H1 (cell line): ENCODE measurements at regions not wholly inside any gene's neighbourhood (a gene's known extent, or its start where the extent isn't known, plus 50 kb on each side); places are given as distances from the start of the nearest gene placed in this dataset.

Source experiments
- CTCF ChIA-PET: fragments of 300-600 bp; sonication (Branson Sonifier 250); formaldehyde crosslinking; loops from one replicate; lab custom pipeline; 2021; ENCODE audit not compliant: partially characterized antibody; lab: Charles Lee
- POLR2A ChIA-PET: fragments of 300-600 bp; sonication (Branson Sonifier 250); formaldehyde crosslinking; loops from one replicate; lab custom pipeline; 2021; ENCODE audit warnings: inconsistent platforms; ENCODE audit not compliant: partially characterized antibody; lab: Charles Lee
- DNase-seq, 2 experiments: peaks; one replicate each; pipeline versions ENCODE4 v3.0.0 to v3.0.0-alpha.2; 2010 to 2022; ENCODE audit warnings: low spot score in 2 of 2, low read depth in 1 of 2, mixed read lengths in 1 of 2
- FAIRE-seq: peaks from 2 replicates; lab custom pipeline; 2011; peaks lifted over from hg19 to GRCh38; lab: Jason Lieb, UNC
- H2AFZ ChIP-seq: 2 replicates; pipeline ENCODE4 v1.8.1; 2012; ENCODE audit warnings: low read length, inconsistent platforms
- H2AK5ac ChIP-seq: 2 replicates; pipeline ENCODE4 v1.6.1; 2013; ENCODE audit warnings: low read depth, low read length
- H2BK120ac ChIP-seq: replicated peaks from 2 replicates; pipeline ENCODE3; 2013; ENCODE audit warnings: low read depth, low read length, inconsistent platforms
- H2BK12ac ChIP-seq: 2 replicates; pipeline ENCODE4 v1.6.1; 2013; ENCODE audit warnings: low read depth, low read length
- H2BK15ac ChIP-seq: 2 replicates; pipeline ENCODE4 v1.6.1; 2013; ENCODE audit warnings: low read length
- H2BK20ac ChIP-seq: 2 replicates; pipeline ENCODE4 v1.6.1; 2013; ENCODE audit warnings: low read length
- H2BK5ac ChIP-seq: 2 replicates; pipeline ENCODE4 v1.6.1; 2013; ENCODE audit warnings: low read depth, low read length
- H3K14ac ChIP-seq: 2 replicates; pipeline ENCODE4 v1.6.1; 2013; ENCODE audit warnings: inconsistent platforms; ENCODE audit not compliant: insufficient read length
- H3K18ac ChIP-seq: 2 replicates; pipeline ENCODE4 v1.6.1; 2013; ENCODE audit warnings: low read length; ENCODE audit errors: extremely low read depth
- H3K23ac ChIP-seq: 2 replicates; pipeline ENCODE4 v1.6.1; 2013; ENCODE audit warnings: inconsistent platforms; ENCODE audit not compliant: insufficient read length
- H3K23me2 ChIP-seq: 2 replicates; pipeline ENCODE4 v1.6.1; 2013; ENCODE audit warnings: low read depth, low read length
- H3K27ac ChIP-seq: 2 replicates; pipeline ENCODE4 v1.6.1; 2011; ENCODE audit warnings: low read depth, low read length, inconsistent platforms
- H3K27me3 ChIP-seq, 4 experiments: replicated peaks in 1 of 4; 1 replicate in 1 of 4; 2 replicates in 3 of 4; pipeline versions ENCODE4 v1.6.1 to v1.8.1; 2011 to 2013; ENCODE audit warnings: low read length in 3 of 4, mild to moderate bottlenecking in 3 of 4, inconsistent platforms in 2 of 4, mixed read lengths in 2 of 4, moderate library complexity in 1 of 4; ENCODE audit not compliant: control insufficient read depth in 3 of 4, insufficient read depth in 3 of 4; ENCODE audit errors: extremely low read depth in 1 of 4
- H3K36me3 ChIP-seq, 4 experiments: 2 replicates each; pipeline versions ENCODE4 v1.6.1 to v1.8.1; 2011 to 2013; ENCODE audit warnings: mild to moderate bottlenecking in 4 of 4, low read length in 3 of 4, moderate library complexity in 2 of 4, control low read depth in 1 of 4, inconsistent platforms in 1 of 4; ENCODE audit not compliant: insufficient read depth in 4 of 4, control insufficient read depth in 2 of 4
- H3K4ac ChIP-seq: replicated peaks from 2 replicates; pipeline ENCODE3; 2013; ENCODE audit warnings: low read length, low read depth, mixed read lengths, inconsistent platforms; ENCODE audit not compliant: insufficient read length
- H3K4me1 ChIP-seq, 4 experiments: replicated peaks in 1 of 4; 1 replicate in 1 of 4; 2 replicates in 3 of 4; pipeline versions ENCODE4 v1.6.1 to v1.8.1; 2011 to 2013; ENCODE audit warnings: low read length in 3 of 4, inconsistent platforms in 2 of 4, mixed read lengths in 1 of 4; ENCODE audit not compliant: insufficient read depth in 4 of 4, control insufficient read depth in 3 of 4
- H3K4me2 ChIP-seq, 2 experiments: 2 replicates each; pipeline versions ENCODE4 v1.6.1 to v1.8.1; 2011 to 2013; ENCODE audit warnings: low read depth in 2 of 2, low read length in 2 of 2, control low read depth in 1 of 2, inconsistent platforms in 1 of 2, mild to moderate bottlenecking in 1 of 2; ENCODE audit not compliant: insufficient read depth in 1 of 2
- H3K4me3 ChIP-seq, 4 experiments: fragments of 200-600, 300-600 bp in 1 of 4; sonication (generic), shearing (Covaris generic), sonication (Bioruptor Twin) in 1 of 4; 2 replicates each; pipeline versions ENCODE4 v1.5.1 to v1.8.1; 2011 to 2016; ENCODE audit warnings: low read length in 4 of 4, low read depth in 3 of 4, control low read depth in 2 of 4, inconsistent platforms in 2 of 4, mild to moderate bottlenecking in 2 of 4, mixed read lengths in 1 of 4, moderate library complexity in 1 of 4; ENCODE audit not compliant: insufficient read depth in 2 of 4; ENCODE audit errors: extremely low read depth in 1 of 4
- H3K56ac ChIP-seq: replicated peaks from 2 replicates; pipeline ENCODE3; 2013; ENCODE audit warnings: low read depth, mild to moderate bottlenecking, mixed read lengths, low read length, inconsistent platforms; ENCODE audit not compliant: insufficient read length
- H3K79me1 ChIP-seq: 2 replicates; pipeline ENCODE4 v1.6.1; 2013; ENCODE audit warnings: low read depth, low read length, control low read depth
- H3K79me2 ChIP-seq, 2 experiments: 2 replicates each; pipeline versions ENCODE4 v1.6.1 to v1.8.1; 2012 to 2013; ENCODE audit warnings: low read length in 2 of 2, mild to moderate bottlenecking in 2 of 2, inconsistent platforms in 1 of 2; ENCODE audit not compliant: insufficient read depth in 2 of 2, control insufficient read depth in 1 of 2
- H3K9ac ChIP-seq, 4 experiments: replicated peaks in 1 of 4; 1 replicate in 1 of 4; 2 replicates in 3 of 4; pipeline versions ENCODE4 v1.6.1 to v1.8.1; 2011 to 2013; ENCODE audit warnings: low read depth in 3 of 4, low read length in 3 of 4, control low read depth in 2 of 4, mild to moderate bottlenecking in 2 of 4, moderate library complexity in 2 of 4, inconsistent platforms in 1 of 4; ENCODE audit errors: extremely low read depth in 1 of 4
- H3K9me3 ChIP-seq, 2 experiments: 2 replicates each; pipeline versions ENCODE4 v1.6.1 to v1.8.1; 2012 to 2013; ENCODE audit warnings: mild to moderate bottlenecking in 2 of 2, moderate library complexity in 2 of 2, control low read depth in 1 of 2, inconsistent platforms in 1 of 2, low read depth in 1 of 2, low read length in 1 of 2, mixed read lengths in 1 of 2; ENCODE audit not compliant: insufficient read depth in 2 of 2
- H4K20me1 ChIP-seq, 2 experiments: replicated peaks in 1 of 2; 2 replicates each; pipeline versions ENCODE3 to v1.8.1; 2011 to 2013; ENCODE audit warnings: inconsistent platforms in 2 of 2, low read length in 2 of 2, mild to moderate bottlenecking in 1 of 2; ENCODE audit not compliant: insufficient read depth in 2 of 2, control insufficient read depth in 1 of 2
- H4K5ac ChIP-seq: 2 replicates; pipeline ENCODE4 v1.6.1; 2013; ENCODE audit warnings: low read length, low read depth, mixed read lengths, inconsistent platforms; ENCODE audit not compliant: insufficient read length
- H4K8ac ChIP-seq: 2 replicates; pipeline ENCODE4 v1.8.0; 2013; ENCODE audit warnings: mild to moderate bottlenecking, moderate library complexity, low read length, inconsistent platforms; ENCODE audit not compliant: insufficient read depth; ENCODE audit errors: extremely low read depth
- H4K91ac ChIP-seq: replicated peaks from 2 replicates; pipeline ENCODE3; 2013; ENCODE audit warnings: low read length, mixed read lengths, inconsistent platforms; ENCODE audit not compliant: insufficient read length
- BRCA1 ChIP-seq: IDR thresholded peaks from 2 replicates; pipeline ENCODE4 v1.6.1; 2012; ENCODE audit warnings: low read depth, low read length, improper control_type of control experiment
- CHD2 ChIP-seq: IDR thresholded peaks from 2 replicates; pipeline ENCODE4 v1.6.1; 2012; ENCODE audit warnings: low read length, improper control_type of control experiment
- EP300 ChIP-seq, 2 experiments: IDR thresholded peaks; 1 replicate in 1 of 2; 2 replicates in 1 of 2; pipeline ENCODE4 v1.6.1; 2011 to 2012; ENCODE audit warnings: low read depth in 2 of 2, low read length in 2 of 2, mild to moderate bottlenecking in 2 of 2, borderline replicate concordance in 1 of 2, inconsistent platforms in 1 of 2, moderate library complexity in 1 of 2
- KDM1A ChIP-seq: fragments of 200-600, 300-600 bp; sonication (generic); IDR thresholded peaks from 2 replicates; pipeline ENCODE4 v1.7.1; 2016; ENCODE audit warnings: mild to moderate bottlenecking, low read length, borderline replicate concordance
- KDM4A ChIP-seq: IDR thresholded peaks from one replicate; pipeline ENCODE4 v1.7.1; 2012; ENCODE audit warnings: low read depth, mild to moderate bottlenecking, moderate library complexity, low read length, inconsistent platforms; ENCODE audit not compliant: severe bottlenecking
- KDM5A ChIP-seq: fragments of 200-600 bp; IDR thresholded peaks from 2 replicates; pipeline ENCODE4 v1.7.1; 2012; ENCODE audit warnings: mild to moderate bottlenecking, low read length, inconsistent platforms, mixed read lengths
- PHF8 ChIP-seq: fragments of 200-600 bp; sonication (generic); conservative IDR thresholded peaks from 2 replicates; pipeline ENCODE4 v1.7.1; 2012; ENCODE audit warnings: low read depth, mild to moderate bottlenecking, inconsistent platforms, low read length, moderate library complexity
- POLR2A ChIP-seq, 2 experiments: IDR thresholded peaks; 1 replicate in 1 of 2; 2 replicates in 1 of 2; pipeline ENCODE4 v1.6.1; 2011; ENCODE audit warnings: low read depth in 2 of 2, low read length in 2 of 2, mild to moderate bottlenecking in 2 of 2; ENCODE audit errors: control extremely low read depth in 1 of 2
- RXRA ChIP-seq: IDR thresholded peaks from 2 replicates; pipeline ENCODE4 v1.6.1; 2011; ENCODE audit warnings: low read depth, mild to moderate bottlenecking, low read length, moderate library complexity; ENCODE audit not compliant: insufficient read depth
- SAP30 ChIP-seq: fragments of 300-600 bp; sonication (generic); IDR thresholded peaks from 2 replicates; pipeline ENCODE4 v1.7.1; 2012; ENCODE audit warnings: low read length, moderate library complexity, mild to moderate bottlenecking, inconsistent platforms; ENCODE audit not compliant: insufficient read depth, insufficient replicate concordance
- SIX5 ChIP-seq: IDR thresholded peaks from 2 replicates; pipeline ENCODE4 v1.6.1; 2011; ENCODE audit warnings: mild to moderate bottlenecking, low read depth, low read length
- SP1 ChIP-seq: IDR thresholded peaks from 2 replicates; pipeline ENCODE4 v1.6.1; 2011; ENCODE audit warnings: low read depth, low read length
- TAF7 ChIP-seq: optimal IDR thresholded peaks from 2 replicates; pipeline ENCODE3; 2011; ENCODE audit warnings: low read depth, mild to moderate bottlenecking, inconsistent platforms, low read length, moderate library complexity, borderline replicate concordance
- TCF12 ChIP-seq: IDR thresholded peaks from 2 replicates; pipeline ENCODE4 v1.6.1; 2011; ENCODE audit warnings: low read depth, mild to moderate bottlenecking, low read length
- TEAD4 ChIP-seq: IDR thresholded peaks from 2 replicates; pipeline ENCODE4 v1.6.1; 2012; ENCODE audit warnings: low read depth, low read length, inconsistent platforms, mixed read lengths
- WGBS, 2 experiments: shearing (Covaris generic) in 1 of 2; methylation state at CpG; one replicate each; pipeline versions ENCODE4 v1.1.6 to v1.1.7; 2013 to 2015; ENCODE audit warnings: low lambda C conversion rate in 2 of 2, mixed read lengths in 2 of 2, inconsistent platforms in 1 of 2, low coverage in 1 of 2, missing lambda C conversion rate in 1 of 2; ENCODE audit not compliant: insufficient replicate concordance in 2 of 2, insufficient coverage in 1 of 2, insufficient read length in 1 of 2; ENCODE audit errors: extremely low coverage in 1 of 2, missing lambda C conversion rate in 1 of 2; 5-methylcytosine and 5-hydroxymethylcytosine counted together
- TF ChIP-seq, protein P1 (sequence below): IDR thresholded peaks from 2 replicates; pipeline ENCODE4 v1.6.1; 2012; ENCODE audit warnings: inconsistent platforms

DNA sequence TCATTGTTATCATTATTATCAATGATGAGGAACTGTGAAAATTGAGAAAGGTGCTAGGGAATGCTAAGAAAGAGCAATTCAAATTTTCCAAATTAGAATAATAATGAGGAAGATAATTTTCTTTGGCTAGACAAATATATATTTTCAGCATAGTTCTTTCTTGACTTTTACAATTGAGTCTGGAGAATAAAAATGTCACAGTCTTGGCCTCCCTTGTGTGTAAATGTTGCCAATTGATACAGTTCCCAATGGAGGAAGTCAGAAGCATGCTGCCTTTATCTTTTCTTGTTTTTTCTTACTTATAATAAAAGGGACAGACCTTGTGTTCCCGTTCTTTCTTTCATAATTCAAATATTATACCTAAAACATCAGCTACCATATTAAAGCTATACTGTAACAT is 774.4 kb downstream of the SI start:
- Histone ChIP-seq H3K4me1 (no peaks in the 10 kb centered on the region), H3K9me3 (peaks cover 0 to 4% of the 10 kb centered on the region in 2 experiments; a peak in 1 of 4 replicates), H3K23ac (no peak overlapping the region), H2BK20ac (no peak overlapping the region), H3K56ac (no peak overlapping the region), H3K79me1 (no peaks in the 10 kb centered on the region), H2BK15ac (no peak overlapping the region), H3K4me3 (no peak overlapping the region), H3K27ac (no peak overlapping the region), H4K8ac (no peak overlapping the region), H2AFZ (no peak overlapping the region), H4K20me1 (no peaks in the 10 kb centered on the region), H3K9ac (no peak overlapping the region), H4K5ac (no peak overlapping the region), H2BK12ac (no peak overlapping the region), H3K36me3 (no peaks in the 10 kb centered on the region; a peak in 1 of 8 replicates), H2AK5ac (no peak overlapping the region), H3K14ac (no peak overlapping the region), H3K23me2 (no peaks in the 10 kb centered on the region), H3K18ac (no peak overlapping the region), H4K91ac (no peak overlapping the region), H2BK5ac (no peak overlapping the region), H3K4me2 (no peak overlapping the region), H3K79me2 (no peaks in the 10 kb centered on the region), H3K4ac (no peak overlapping the region), H2BK120ac (no peak overlapping the region), H3K27me3 (no peaks in the 10 kb centered on the region)
- 92% methylated on average over 1 of the region's 1 CpG; no CpG with 5 or more reads in 1 of the 2 experiments for WGBS, 2 experiments
- ChIA-PET CTCF (interaction anchor here (1.0 kb wide), 1 partner anchor 13 kb away, joined by 3 read pairs; no protein-coding TSS in a partner anchor), POLR2A (no interaction called here)
- DNase-seq (no peak), FAIRE-seq (no peak)
- TF ChIP-seq KDM4A (no peak), CHD2 (no peak), BRCA1 (no peak), TAF7 (no peak), SIX5 (no peak), TEAD4 (no peak), PHF8 (no peak), SAP30 (no peak), TCF12 (no peak), KDM5A (no peak), KDM1A (no peak), POLR2A (IDR thresholded peaks at IDR 0.05; ENCODE audit: control extremely low read depth in 1 of 2, low read depth in 2 of 2, low read length in 2 of 2) (no peak), RXRA (no peak), EP300 (IDR thresholded peaks at IDR 0.05; ENCODE audit: borderline replicate concordance in 1 of 2, low read depth in 2 of 2, low read length in 2 of 2) (no peak), SP1 (no peak)
- TF ChIP-seq, protein P1, sequence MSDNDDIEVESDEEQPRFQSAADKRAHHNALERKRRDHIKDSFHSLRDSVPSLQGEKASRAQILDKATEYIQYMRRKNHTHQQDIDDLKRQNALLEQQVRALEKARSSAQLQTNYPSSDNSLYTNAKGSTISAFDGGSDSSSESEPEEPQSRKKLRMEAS = no peak
